GM18868 (cell line): ENCODE measurements at regions not wholly inside any gene's neighbourhood (a gene's known extent, or its start where the extent isn't known, plus 50 kb on each side); places are given as distances from the start of the nearest gene placed in this dataset.
"Not testable (repeated sequence)": the region's sequence is repeated elsewhere in the genome, so short reads cannot be mapped to it uniquely, and the experiment has no call there.

ENCODE experiments used
- ATAC-seq: cut with Tn5 transposase; IDR thresholded peaks from one replicate; pipeline ENCODE4 v1.9.1; 2021; ENCODE audit warnings: mild to moderate bottlenecking, moderate library complexity; ENCODE audit not compliant: unreplicated experiment

DNA sequence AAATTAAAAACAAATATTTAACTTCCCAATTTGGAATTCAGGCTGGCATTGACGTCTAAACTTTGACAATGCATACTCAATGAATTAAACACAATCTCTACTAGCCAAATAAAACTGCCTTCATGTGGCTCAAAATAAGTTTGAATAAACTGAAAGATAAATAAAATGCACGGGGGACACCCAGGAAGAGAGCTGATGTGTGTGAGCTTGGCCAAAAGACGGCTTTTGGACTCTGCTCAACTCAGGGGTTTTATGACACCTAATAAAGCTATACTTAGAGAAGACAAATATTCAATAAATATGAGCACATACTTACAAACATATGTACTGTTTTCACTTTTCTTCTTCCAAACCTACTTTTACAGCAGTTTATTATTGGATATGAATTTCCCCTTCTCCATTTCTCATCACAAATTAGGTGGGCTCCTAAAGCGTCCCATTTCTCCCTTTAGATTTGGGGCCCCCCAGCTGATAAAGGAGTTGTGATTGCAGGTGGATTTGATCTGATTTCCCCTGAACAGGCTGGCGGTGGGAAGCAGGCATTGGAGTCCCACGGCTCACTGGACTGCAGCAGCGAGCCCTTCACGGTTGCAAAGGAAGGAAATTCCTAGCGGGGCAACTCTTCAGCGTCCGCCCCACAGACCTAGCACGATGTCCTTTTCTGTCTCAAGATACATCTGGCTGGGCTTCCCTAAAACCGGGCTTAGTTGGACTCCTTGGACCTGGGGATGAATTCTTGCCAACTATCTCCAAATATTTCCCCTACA is 79.6 kb downstream of the INSIG1 start:
- no peak for ATAC-seq

DNA sequence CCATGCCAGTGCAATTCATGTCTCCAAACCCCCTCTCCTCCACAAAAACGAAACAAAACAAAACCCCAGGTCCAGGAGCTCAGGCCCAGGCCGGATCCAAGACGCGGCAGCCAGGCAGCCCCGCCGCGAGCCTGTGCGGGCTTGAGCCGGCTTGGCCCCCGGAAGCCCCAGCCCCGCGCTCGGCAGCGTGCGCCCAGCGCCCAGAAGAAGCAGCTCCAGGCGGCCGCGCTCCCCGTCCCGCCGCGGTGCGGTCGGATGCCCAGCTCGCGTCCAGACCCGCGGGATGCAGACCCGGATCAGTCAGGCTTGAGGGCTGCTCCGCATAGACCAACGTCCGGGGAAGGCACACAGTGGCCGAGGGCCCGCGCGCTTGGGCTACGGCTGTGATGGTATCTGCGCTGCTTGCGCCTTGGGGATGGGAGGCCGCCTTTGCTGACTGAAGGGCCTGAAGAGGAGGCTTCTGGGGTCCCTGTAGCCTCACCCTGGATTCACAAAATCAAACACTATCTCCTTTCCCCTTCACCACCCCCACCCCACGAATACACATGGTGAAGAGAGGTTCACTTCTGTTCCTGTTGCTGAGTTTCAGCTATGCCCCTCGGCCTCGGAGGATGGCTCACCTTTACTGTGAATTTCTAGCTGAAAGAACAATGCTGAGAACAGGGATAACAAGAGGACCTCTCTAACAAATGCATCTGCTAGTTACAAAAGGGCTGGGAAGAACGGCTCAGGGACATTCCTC is 79.9 kb upstream of the EN2 start:
- ATAC-seq: no peak

GRCh38 chr7:155378580-155378934 is 79.4 kb upstream of the EN2 start:
- no peak for ATAC-seq

GRCh38 chr7:155378959-155379871 is 78.7 kb upstream of the EN2 start:
- ATAC-seq: no peak

- peak; percentile 89 for ATAC-seq
Measured at GRCh38 chr7:155380221-155380861, 77.6 kb upstream of the EN2 start.

DNA sequence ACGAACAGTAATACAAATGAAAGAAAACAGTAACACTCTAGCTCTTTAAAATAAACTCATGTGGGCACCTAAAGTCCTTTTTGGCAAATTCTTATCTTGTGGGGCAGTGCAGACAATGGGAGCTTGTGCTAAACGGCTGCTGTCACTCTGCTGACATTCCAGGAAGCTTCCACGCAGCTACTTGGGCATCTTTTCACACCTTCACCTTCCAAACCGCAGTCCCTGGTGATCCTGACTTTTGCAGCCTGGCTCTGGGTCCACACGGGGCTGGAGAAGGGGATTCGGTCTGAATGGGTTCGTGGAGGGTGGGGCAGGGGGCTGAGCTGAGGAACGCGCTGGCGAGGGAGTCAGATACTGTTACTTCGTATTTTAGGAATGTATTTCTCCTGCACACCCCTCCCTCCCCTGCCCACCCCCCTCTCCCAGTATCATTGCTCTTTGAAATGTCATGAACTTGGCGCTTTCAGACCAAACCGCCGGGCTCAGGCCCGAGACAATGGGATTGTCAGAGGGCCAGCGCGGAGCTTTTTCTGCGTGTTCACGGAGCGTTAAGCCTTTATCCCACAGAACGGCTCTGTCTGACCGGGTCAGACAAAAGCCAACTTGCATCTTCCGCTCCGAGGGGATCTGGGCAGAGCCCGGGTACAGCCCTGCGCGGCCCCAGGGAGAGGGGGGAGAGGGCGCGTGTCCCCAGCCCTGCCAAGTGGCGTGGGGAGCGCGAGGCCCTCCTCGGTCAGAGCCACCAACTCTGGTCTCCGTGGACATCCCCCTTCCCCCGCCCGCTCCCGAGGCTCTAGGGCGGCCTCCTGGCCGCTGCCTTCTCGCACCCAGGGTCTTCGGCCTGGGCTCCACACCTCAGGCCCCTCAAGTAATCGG is 76.7 kb upstream of the EN2 start:
- ATAC-seq: no peak

DNA sequence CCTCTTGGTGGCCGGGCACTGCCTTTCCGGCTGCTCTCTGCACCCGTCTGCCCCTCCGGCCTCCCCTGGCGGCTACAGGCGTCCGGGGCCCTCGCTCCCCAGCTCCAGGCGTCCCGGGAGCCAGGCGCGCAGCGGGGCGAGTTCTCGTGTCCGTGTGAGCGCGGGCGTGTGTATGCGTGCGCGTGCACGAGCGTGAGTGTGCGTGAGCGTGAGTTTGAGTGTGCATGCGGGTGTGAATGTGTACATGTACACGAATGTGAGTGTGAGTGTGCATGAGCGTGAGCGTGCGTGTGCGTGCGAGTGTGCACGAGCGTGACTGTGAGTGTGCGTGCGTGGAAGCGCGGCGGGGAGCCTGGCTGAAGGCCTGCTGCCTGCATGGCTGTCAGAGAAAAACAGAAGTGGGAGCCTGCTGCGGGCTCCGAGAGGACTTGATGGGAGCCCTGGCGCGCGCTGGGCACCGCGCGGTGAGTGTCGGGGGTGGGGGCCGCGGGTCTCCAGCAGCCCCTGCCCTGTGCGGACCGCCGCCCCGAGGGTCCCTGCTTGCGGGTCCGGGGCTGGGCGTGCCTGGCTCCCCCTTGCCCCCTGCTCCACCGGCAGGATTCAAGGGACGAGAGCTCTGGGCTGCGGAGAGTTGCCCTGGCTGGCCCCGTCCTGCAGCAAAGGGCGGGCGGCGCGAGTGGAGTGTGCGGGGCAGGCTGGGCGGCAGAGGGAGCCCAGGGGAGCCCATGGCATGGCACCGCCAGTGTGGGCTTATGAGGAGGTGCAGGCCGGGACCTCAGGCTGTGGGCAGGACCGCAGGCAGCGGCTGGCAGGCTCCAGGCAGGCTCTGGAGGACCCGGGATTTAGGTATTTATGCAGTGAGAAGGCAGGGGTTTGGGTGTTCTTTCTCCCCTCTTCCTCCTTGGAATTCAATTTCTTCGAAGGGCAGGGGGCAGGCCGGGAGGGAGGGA is 75.8 kb upstream of the EN2 start:
- ATAC-seq: no peak

- no peak for ATAC-seq
Measured at GRCh38 chr7:155382802-155383171, 75.1 kb upstream of the EN2 start.

DNA sequence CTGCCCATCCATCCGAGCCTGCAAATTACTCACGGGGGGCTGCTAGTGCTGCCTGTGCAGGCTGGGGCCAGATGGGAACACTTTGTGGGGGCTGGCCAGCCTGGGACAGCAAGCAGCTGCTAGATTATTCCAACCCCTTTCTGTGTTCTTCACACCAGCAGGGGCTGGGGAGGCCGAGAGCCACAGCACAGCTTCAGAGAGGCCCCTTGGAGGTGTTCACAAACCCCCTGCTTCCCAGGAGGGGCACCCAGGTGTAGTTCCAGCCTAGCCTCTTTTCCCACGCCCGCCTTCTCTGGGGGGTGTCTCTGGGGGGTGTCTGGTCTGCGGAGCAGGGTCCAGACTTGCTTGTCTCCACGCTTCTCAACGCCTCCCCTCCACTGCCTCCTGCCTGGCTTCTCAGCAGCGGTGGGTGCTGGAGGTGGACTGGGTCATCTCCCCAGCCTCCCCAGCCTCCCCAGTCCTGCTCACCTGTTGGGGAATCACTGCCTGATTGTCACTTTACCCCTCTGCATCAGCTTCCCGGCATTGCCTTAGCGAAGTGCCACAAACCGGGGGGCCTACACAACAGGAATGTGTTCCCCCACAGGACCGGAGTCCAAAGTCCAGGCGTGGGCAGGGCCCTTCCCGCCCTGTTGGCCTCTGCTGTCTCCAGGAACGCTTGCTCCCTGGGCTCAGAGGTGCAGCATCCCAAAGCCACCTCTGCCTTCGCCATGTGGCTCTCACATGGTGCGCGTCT is 74.0 kb upstream of the EN2 start:
- no peak for ATAC-seq

- no peak for ATAC-seq
Measured at GRCh38 chr7:155384751-155385150, 73.2 kb upstream of the EN2 start.

DNA sequence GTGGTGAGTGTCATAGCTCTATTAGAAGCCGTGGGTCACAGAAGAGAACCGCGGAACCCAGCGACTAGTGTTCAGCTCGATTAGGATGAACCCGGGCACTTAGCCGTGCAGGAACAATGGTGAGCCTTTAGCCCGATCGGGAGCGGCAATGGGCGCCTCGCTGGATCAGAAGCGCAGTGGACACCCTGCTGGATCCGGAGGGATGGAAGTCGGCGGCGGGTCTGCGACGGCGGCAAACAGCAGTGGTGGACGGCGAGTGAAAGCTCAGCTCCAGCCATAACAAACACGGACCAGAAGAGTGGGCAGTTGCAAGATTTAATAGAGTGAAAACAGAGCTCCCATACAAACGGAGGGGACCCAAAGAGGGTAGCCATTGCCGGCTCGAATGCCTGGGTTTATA is 72.7 kb upstream of the EN2 start:
- ATAC-seq: not testable (repeated sequence)

DNA sequence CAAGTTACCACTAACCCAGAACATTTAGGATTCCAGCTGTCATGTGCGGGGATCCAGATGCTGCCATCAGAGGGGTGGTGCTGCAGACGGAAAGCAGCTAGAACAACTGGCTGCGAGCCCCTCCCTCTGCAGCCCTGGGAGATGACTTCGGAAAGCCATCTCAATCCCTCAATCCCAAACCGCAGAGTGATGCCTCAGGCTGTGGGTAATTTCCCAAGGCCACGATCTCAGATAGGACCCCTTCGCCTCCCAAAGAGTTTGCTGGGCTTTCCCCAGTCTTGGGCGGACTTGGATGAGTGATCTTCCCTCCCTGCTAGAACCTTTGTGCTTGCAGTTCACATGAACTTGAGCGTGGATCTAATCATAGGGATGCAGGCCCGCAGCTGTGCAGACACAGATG is 71.3 kb upstream of the EN2 start:
- no peak for ATAC-seq

DNA sequence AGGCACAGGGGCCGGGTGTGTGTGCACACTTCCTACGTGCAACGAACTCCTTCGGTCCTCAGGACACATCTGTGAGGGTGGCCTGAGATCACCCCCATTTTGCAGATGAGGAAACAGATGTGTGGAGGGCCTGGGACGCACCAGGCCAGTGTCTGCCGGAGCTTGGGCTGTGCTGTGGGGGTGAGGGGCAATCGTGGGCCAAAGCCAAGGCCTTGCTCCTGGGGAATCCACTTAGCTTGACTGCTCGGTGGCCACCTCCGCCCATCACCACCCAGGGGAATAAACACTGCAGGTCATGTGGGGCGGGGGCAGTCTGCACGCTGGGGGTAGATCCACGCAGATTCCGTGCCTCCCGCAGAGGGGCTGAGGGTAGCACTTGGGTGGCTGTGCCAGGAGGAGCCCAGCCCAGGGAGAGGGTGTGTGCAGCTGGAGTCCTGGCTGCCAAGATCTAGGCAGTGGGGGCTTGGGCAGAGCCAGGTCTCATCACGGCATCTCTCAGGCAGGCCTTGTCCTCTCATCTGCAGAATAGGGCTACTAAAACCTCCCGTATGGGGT is 70.8 kb upstream of the EN2 start:
- ATAC-seq: no peak

DNA sequence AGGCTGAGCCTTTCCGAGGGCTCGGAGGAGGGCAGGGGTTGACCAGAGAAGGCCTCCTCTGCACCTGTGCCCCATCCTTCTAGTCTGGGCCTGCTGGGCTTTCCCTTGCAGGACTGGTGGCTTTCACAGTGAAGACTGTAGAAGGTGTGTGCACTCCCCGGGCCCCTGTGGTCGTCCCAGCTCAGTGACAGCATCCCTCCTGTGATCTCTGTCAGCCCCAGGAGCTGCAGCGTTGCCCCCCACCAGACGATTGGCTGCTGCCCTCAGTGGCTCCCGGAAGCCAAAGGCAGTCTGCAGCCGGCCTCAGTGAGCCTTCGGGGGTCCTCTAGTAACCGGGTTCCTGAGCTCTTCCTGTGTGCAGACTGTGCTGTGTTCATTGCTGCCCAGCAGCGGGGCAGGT is 69.4 kb upstream of the EN2 start:
- no peak for ATAC-seq

DNA sequence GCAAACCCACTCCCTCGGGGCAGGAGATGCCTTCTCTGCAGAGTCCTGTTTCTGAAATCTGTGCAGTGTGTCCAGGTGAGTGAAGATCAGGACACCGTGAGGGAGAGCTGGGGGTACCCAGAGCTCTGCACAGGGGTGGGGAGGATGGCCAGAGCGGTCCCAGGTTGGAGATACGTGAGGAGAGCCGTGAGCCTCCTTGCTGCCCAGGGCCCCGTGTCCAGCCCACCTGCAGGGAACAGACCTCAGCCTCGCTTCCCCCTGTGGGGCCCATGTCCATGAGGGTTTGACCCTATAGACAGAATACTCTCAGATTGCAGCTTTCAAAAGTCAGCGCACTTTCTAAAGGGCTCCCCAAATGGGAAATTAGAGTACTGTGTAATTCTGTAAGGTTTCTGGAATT is 66.5 kb upstream of the EN2 start:
- no peak for ATAC-seq

GRCh38 chr7:155392726-155393570 is 65.0 kb upstream of the EN2 start:
- ATAC-seq: no peak

DNA sequence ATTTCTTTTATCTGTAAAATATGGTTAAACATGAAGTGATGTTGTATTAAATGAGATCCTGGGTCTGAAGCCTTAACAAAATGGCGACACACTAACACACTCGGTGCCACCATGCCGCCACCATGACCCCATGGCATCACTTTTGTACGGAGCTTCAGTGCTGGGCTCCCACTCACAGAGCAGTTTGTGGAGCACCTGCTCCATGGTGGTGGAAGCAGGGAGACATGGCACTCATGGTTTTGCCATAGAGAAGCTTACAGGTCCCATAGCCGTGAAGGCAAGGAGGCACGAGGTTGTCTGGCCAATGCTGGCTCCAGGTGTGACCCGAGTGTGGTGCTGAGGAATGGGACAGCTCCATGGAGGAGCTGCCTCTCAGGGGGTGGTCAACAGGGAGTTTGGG is 63.5 kb upstream of the EN2 start:
- no peak for ATAC-seq
